Keratinocyte (primary cell): ENCODE measurements at regions not wholly inside any gene's neighbourhood (a gene's known extent, or its start where the extent isn't known, plus 50 kb on each side); places are given as distances from the start of the nearest gene placed in this dataset.

ENCODE experiments used
- CTCF ChIP-seq, 3 experiments: IDR thresholded peaks in 1 of 3; conservative IDR thresholded peaks in 1 of 3; optimal IDR thresholded peaks in 1 of 3; 2 replicates in 2 of 3; 3 replicates in 1 of 3; pipeline versions ENCODE3 to v1.5.1; 2011; ENCODE audit warnings: low read length in 3 of 3, mild to moderate bottlenecking in 3 of 3, moderate library complexity in 2 of 3, control low read depth in 1 of 3, inconsistent platforms in 1 of 3; ENCODE audit not compliant: insufficient read depth in 2 of 3; ENCODE audit errors: extremely low read depth in 1 of 3
- EZH2 ChIP-seq: IDR thresholded peaks from one replicate; pipeline ENCODE4 v1.6.1; 2012; ENCODE audit warnings: inconsistent platforms, mild to moderate bottlenecking, low read length, moderate library complexity

- TF ChIP-seq CTCF (optimal IDR thresholded peaks at IDR 0.05 in 1 of 3, IDR thresholded peaks at IDR 0.05 in 1 of 3, conservative IDR thresholded peaks at IDR 0.05 in 1 of 3; ENCODE audit: extremely low read depth in 1 of 3, insufficient read depth in 2 of 3, low read length in 3 of 3) (no peak), EZH2 (no peak)
Measured at GRCh38 chr12:67797185-67797741, 148.7 kb downstream of the DYRK2 start.
